SK-N-SH (cell line): ENCODE measurements at regions not wholly inside any gene's neighbourhood (a gene's known extent, or its start where the extent isn't known, plus 50 kb on each side); places are given as distances from the start of the nearest gene placed in this dataset.

ENCODE experiments used
- CTCF ChIA-PET: fragments of 300-600, 350-600 bp; formaldehyde crosslinking; extraction: SDS; loops from one replicate; lab custom pipeline; 2021; lab: Yijun Ruan, JAX
- POLR2A ChIA-PET: fragments of 350-600 bp; sonication (Branson Sonifier 250); formaldehyde crosslinking; extraction: SDS; loops from one replicate; lab custom pipeline; 2020; ENCODE audit warnings: antibody characterized with exemption, inconsistent platforms; lab: Yijun Ruan, JAX
- DNase-seq: peaks from one replicate; pipeline ENCODE4 v3.0.0; 2012
- H2AFZ ChIP-seq: fragments of 200-600 bp; sonication (generic); 2 replicates; pipeline ENCODE4 v1.8.1; 2016; ENCODE audit warnings: antibody characterized with exemption, mild to moderate bottlenecking, low read depth
- H3F3A ChIP-seq: fragments of 200-600 bp; sonication (generic); replicated peaks from 2 replicates; pipeline ENCODE3; 2016; ENCODE audit warnings: antibody characterized with exemption, mild to moderate bottlenecking; ENCODE audit not compliant: insufficient read depth
- H3K27ac ChIP-seq, 2 experiments: fragments of 200-500 bp in 1 of 2; fragments of 200-600 bp in 1 of 2; sonication (Bioruptor generic) in 1 of 2; sonication (generic), shearing (Covaris generic) in 1 of 2; 2 replicates each; pipeline versions ENCODE4 v1.5.1 to v1.6.1; 2014 to 2016; ENCODE audit warnings: low read depth in 2 of 2, inconsistent platforms in 1 of 2, low read length in 1 of 2, mild to moderate bottlenecking in 1 of 2, mixed read lengths in 1 of 2
- H3K27me3 ChIP-seq: fragments of 200-600 bp; sonication (generic), shearing (Covaris generic); 2 replicates; pipeline ENCODE4 v1.6.1; 2016; ENCODE audit warnings: mixed run types; ENCODE audit not compliant: insufficient read depth
- H3K36me3 ChIP-seq, 2 experiments: fragments of 200-500 bp in 1 of 2; fragments of 200-600 bp in 1 of 2; sonication (Bioruptor generic) in 1 of 2; sonication (generic) in 1 of 2; replicated peaks in 1 of 2; 2 replicates each; pipeline versions ENCODE3 to v1.5.1; 2014 to 2016; ENCODE audit warnings: low read length in 1 of 2, mild to moderate bottlenecking in 1 of 2; ENCODE audit not compliant: insufficient read depth in 2 of 2, control insufficient read depth in 1 of 2
- H3K4me1 ChIP-seq, 2 experiments: fragments of 200-500 bp in 1 of 2; fragments of 200-600 bp in 1 of 2; sonication (Bioruptor generic) in 1 of 2; sonication (generic), shearing (Covaris generic) in 1 of 2; 2 replicates each; pipeline versions ENCODE4 v1.5.1 to v1.6.1; 2014 to 2016; ENCODE audit warnings: low read depth in 1 of 2, low read length in 1 of 2, mixed run types in 1 of 2; ENCODE audit not compliant: insufficient read depth in 2 of 2, control insufficient read depth in 1 of 2
- H3K4me2 ChIP-seq: fragments of 200-600 bp; sonication (generic), shearing (Covaris generic); 2 replicates; pipeline ENCODE4 v1.6.1; 2017; ENCODE audit warnings: mixed run types
- H3K4me3 ChIP-seq, 2 experiments: fragments of 200-500 bp in 1 of 2; fragments of 200-600 bp in 1 of 2; sonication (Bioruptor generic) in 1 of 2; sonication (generic), shearing (Covaris generic) in 1 of 2; 2 replicates each; pipeline versions ENCODE4 v1.5.1 to v1.8.1; 2014 to 2016; ENCODE audit warnings: low read depth in 2 of 2, inconsistent platforms in 1 of 2, low read length in 1 of 2, mild to moderate bottlenecking in 1 of 2, mixed read lengths in 1 of 2, moderate library complexity in 1 of 2
- H3K79me2 ChIP-seq: fragments of 200-600 bp; sonication (generic); 2 replicates; pipeline ENCODE4 v1.8.1; 2017; ENCODE audit warnings: mild to moderate bottlenecking; ENCODE audit not compliant: insufficient read depth
- H3K9ac ChIP-seq: fragments of 200-600 bp; sonication (generic); 2 replicates; pipeline ENCODE4 v1.6.1; 2017; ENCODE audit warnings: mixed run types
- H3K9me2 ChIP-seq: fragments of 200-600 bp; sonication (generic); 2 replicates; pipeline ENCODE4 v1.6.1; 2017; ENCODE audit warnings: mixed run types
- H3K9me3 ChIP-seq: fragments of 200-600 bp; sonication (generic); 2 replicates; pipeline ENCODE4 v1.6.1; 2017; ENCODE audit warnings: mixed run types, mild to moderate bottlenecking, moderate library complexity
- H4K20me1 ChIP-seq: fragments of 200-600 bp; sonication (generic); 2 replicates; pipeline ENCODE4 v1.6.1; 2017; ENCODE audit warnings: mild to moderate bottlenecking, mixed run types; ENCODE audit not compliant: insufficient read depth
- CHD2 ChIP-seq: fragments of 150-350 bp; IDR thresholded peaks from 2 replicates; pipeline ENCODE4 v1.6.1; 2018; ENCODE audit warnings: low read length; ENCODE audit not compliant: partially characterized antibody
- EP300 ChIP-seq, 2 experiments: IDR thresholded peaks; 2 replicates each; pipeline versions ENCODE4 v1.4.0 to v1.6.1; 2012; ENCODE audit warnings: borderline replicate concordance in 1 of 2, low read depth in 1 of 2, low read length in 1 of 2
- EZH2phosphoT487 ChIP-seq: fragments of 200-600 bp; sonication (generic); IDR thresholded peaks from 2 replicates; pipeline ENCODE4 v1.6.1; 2017; ENCODE audit warnings: low read depth, mixed run types, mild to moderate bottlenecking, antibody characterized with exemption, moderate library complexity, borderline replicate concordance
- FOSL2 ChIP-seq: IDR thresholded peaks from 2 replicates; pipeline ENCODE4 v1.4.0; 2012; ENCODE audit warnings: low read depth, mild to moderate bottlenecking, moderate library complexity, borderline replicate concordance
- FOXJ3 ChIP-seq: sonication (generic); formaldehyde crosslinking; IDR thresholded peaks from 2 replicates; pipeline ENCODE4 v1.5.1; 2020; ENCODE audit warnings: mild to moderate bottlenecking, missing genetic modification reagents
- FOXM1 ChIP-seq: IDR thresholded peaks from 2 replicates; pipeline ENCODE4 v1.4.0; 2012; ENCODE audit warnings: low read depth, mild to moderate bottlenecking
- IRF3 ChIP-seq: fragments of 150-350 bp; IDR thresholded peaks from 2 replicates; pipeline ENCODE4 v1.6.1; 2016; ENCODE audit warnings: mild to moderate bottlenecking, low read depth, low read length
- MEF2A ChIP-seq: IDR thresholded peaks from 2 replicates; pipeline ENCODE4 v1.4.0; 2012; ENCODE audit warnings: low read depth, borderline replicate concordance
- MXI1 ChIP-seq: IDR thresholded peaks from 2 replicates; pipeline ENCODE4 v1.6.1; 2012; ENCODE audit warnings: mild to moderate bottlenecking, low read depth, low read length, improper control_type of control experiment
- RCOR1 ChIP-seq: fragments of 150-350 bp; IDR thresholded peaks from 2 replicates; pipeline ENCODE4 v1.6.1; 2017; ENCODE audit warnings: antibody characterized with exemption, low read length
- SIN3A ChIP-seq: IDR thresholded peaks from 2 replicates; pipeline ENCODE4 v1.6.1; 2012; ENCODE audit warnings: low read depth, mild to moderate bottlenecking, low read length, moderate library complexity, borderline replicate concordance
- TCF12 ChIP-seq: IDR thresholded peaks from 2 replicates; pipeline ENCODE4 v1.4.0; 2012
- TEAD4 ChIP-seq: IDR thresholded peaks from 2 replicates; pipeline ENCODE4 v1.4.0; 2012; ENCODE audit warnings: mild to moderate bottlenecking, borderline replicate concordance; ENCODE audit not compliant: insufficient read depth
- YY1 ChIP-seq: IDR thresholded peaks from 2 replicates; pipeline ENCODE4 v1.4.0; 2012; ENCODE audit warnings: low read depth, mild to moderate bottlenecking
- ZBTB33 ChIP-seq: IDR thresholded peaks from 2 replicates; pipeline ENCODE4 v1.4.0; 2012; ENCODE audit warnings: low read depth, borderline replicate concordance
- WGBS: methylation state at CpG from one replicate; pipeline ENCODE4 v1.1.6; 2017; ENCODE audit warnings: low lambda C conversion rate; 5-methylcytosine and 5-hydroxymethylcytosine counted together
- TF ChIP-seq, protein P1 (sequence below): IDR thresholded peaks from 2 replicates; pipeline ENCODE4; 2012
- TF ChIP-seq, protein P2 (sequence below): IDR thresholded peaks from 2 replicates; pipeline ENCODE4 v1.6.1; 2012; ENCODE audit warnings: mild to moderate bottlenecking, low read depth, low read length, moderate library complexity

- no peak overlapping the region for H3K27ac ChIP-seq
- TF ChIP-seq MXI1 (no peak), SIN3A (no peak), EP300 (IDR thresholded peaks at IDR 0.05; ENCODE audit: borderline replicate concordance in 1 of 2, low read depth in 1 of 2, low read length in 1 of 2) (no peak), RCOR1 (no peak), YY1 (no peak), MEF2A (no peak), FOXM1 (no peak), FOXJ3 (CRISPR knock-in tag) (no peak), TEAD4 (no peak), CHD2 (no peak), EZH2phosphoT487 (no peak), TCF12 (no peak), ZBTB33 (no peak), IRF3 (no peak)
- TF ChIP-seq, protein P1, sequence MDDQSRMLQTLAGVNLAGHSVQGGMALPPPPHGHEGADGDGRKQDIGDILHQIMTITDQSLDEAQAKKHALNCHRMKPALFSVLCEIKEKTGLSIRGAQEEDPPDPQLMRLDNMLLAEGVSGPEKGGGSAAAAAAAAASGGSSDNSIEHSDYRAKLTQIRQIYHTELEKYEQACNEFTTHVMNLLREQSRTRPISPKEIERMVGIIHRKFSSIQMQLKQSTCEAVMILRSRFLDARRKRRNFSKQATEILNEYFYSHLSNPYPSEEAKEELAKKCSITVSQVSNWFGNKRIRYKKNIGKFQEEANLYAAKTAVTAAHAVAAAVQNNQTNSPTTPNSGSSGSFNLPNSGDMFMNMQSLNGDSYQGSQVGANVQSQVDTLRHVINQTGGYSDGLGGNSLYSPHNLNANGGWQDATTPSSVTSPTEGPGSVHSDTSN, result no peak
- no peaks in the 10 kb centered on the region for H3K79me2 ChIP-seq
- H3K4me3 ChIP-seq, result no peak overlapping the region
- peaks cover 2% of the 10 kb centered on the region; the same call in 1 of the 2 replicates for H3K9me2 ChIP-seq
- WGBS, result 58% methylated on average over 3 of the region's 3 CpGs
- no peaks in the 10 kb centered on the region for H3K9me3 ChIP-seq
- no peak overlapping the region for H3K9ac ChIP-seq
- no peak for DNase-seq
- no peaks in the 10 kb centered on the region for H4K20me1 ChIP-seq
- ChIA-PET CTCF (no interaction called here), POLR2A (no interaction called here)
- no peak overlapping the region for H2AFZ ChIP-seq
- H3K27me3 ChIP-seq, result no peaks in the 10 kb centered on the region
- no peaks in the 10 kb centered on the region for H3K36me3 ChIP-seq
- H3K4me2 ChIP-seq, result no peak overlapping the region
- H3K4me1 ChIP-seq, result peaks cover 0 to 3% of the 10 kb centered on the region in 2 experiments; a peak in 1 of 4 replicates
- no peaks in the 10 kb centered on the region for H3F3A ChIP-seq
Observed at GRCh38 chr3:40653878-40654277, 129.1 kb downstream of the ZNF621 start.

DNA sequence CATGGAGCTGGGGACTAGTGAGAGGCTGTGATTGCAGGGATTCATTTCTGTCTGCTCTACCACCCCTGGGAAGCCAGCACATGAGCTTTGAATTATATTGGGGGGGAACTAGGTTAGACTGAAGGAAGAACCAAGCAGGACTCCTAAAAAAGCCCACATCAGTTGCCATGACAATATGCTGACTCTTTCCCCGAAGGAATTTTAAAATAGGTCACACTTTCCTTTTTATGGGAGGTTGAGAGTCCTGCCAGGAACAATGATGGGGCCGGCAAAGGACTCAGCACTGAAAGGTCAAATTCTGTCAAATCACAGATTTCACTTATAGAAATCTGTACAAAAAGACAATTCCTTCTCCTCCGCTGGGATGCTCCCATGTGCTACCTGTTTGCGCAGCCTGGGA, 130.8 kb downstream of the ZNF621 start:
- ChIA-PET CTCF (interaction anchor here (1.0 kb wide), 1 partner anchor 8 kb away, joined by 3 read pairs; no protein-coding TSS in a partner anchor), POLR2A (no interaction called here)
- Histone ChIP-seq H3K79me2 (no peaks in the 10 kb centered on the region), H3K36me3 (no peaks in the 10 kb centered on the region), H3K4me3 (no peak overlapping the region), H3K9ac (no peak overlapping the region), H2AFZ (no peak overlapping the region), H3K4me2 (no peak overlapping the region), H3K4me1 (peaks cover 0 to 3% of the 10 kb centered on the region in 2 experiments; a peak in 1 of 4 replicates), H4K20me1 (no peaks in the 10 kb centered on the region), H3K9me3 (no peaks in the 10 kb centered on the region), H3F3A (no peaks in the 10 kb centered on the region), H3K27me3 (no peaks in the 10 kb centered on the region), H3K9me2 (peaks cover under 1% of the 10 kb centered on the region; the same call in 1 of the 2 replicates), H3K27ac (no peak overlapping the region)
- 49% methylated on average over 4 of the region's 4 CpGs for WGBS
- DNase-seq, result no peak
- TF ChIP-seq EZH2phosphoT487 (no peak), SIN3A (no peak), FOXM1 (no peak), FOSL2 (no peak), IRF3 (no peak)
- TF ChIP-seq, protein P1, result no peak
- TF ChIP-seq, protein P2, sequence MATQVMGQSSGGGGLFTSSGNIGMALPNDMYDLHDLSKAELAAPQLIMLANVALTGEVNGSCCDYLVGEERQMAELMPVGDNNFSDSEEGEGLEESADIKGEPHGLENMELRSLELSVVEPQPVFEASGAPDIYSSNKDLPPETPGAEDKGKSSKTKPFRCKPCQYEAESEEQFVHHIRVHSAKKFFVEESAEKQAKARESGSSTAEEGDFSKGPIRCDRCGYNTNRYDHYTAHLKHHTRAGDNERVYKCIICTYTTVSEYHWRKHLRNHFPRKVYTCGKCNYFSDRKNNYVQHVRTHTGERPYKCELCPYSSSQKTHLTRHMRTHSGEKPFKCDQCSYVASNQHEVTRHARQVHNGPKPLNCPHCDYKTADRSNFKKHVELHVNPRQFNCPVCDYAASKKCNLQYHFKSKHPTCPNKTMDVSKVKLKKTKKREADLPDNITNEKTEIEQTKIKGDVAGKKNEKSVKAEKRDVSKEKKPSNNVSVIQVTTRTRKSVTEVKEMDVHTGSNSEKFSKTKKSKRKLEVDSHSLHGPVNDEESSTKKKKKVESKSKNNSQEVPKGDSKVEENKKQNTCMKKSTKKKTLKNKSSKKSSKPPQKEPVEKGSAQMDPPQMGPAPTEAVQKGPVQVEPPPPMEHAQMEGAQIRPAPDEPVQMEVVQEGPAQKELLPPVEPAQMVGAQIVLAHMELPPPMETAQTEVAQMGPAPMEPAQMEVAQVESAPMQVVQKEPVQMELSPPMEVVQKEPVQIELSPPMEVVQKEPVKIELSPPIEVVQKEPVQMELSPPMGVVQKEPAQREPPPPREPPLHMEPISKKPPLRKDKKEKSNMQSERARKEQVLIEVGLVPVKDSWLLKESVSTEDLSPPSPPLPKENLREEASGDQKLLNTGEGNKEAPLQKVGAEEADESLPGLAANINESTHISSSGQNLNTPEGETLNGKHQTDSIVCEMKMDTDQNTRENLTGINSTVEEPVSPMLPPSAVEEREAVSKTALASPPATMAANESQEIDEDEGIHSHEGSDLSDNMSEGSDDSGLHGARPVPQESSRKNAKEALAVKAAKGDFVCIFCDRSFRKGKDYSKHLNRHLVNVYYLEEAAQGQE, result no peak
